HG03066 (cell line): ENCODE measurements at regions not wholly inside any gene's neighbourhood (a gene's known extent, or its start where the extent isn't known, plus 50 kb on each side); places are given as distances from the start of the nearest gene placed in this dataset.

Source experiments
- ATAC-seq: cut with Tn5 transposase; IDR thresholded peaks from one replicate; pipeline ENCODE4 v1.9.1; 2021; ENCODE audit warnings: low read depth; ENCODE audit not compliant: unreplicated experiment

DNA sequence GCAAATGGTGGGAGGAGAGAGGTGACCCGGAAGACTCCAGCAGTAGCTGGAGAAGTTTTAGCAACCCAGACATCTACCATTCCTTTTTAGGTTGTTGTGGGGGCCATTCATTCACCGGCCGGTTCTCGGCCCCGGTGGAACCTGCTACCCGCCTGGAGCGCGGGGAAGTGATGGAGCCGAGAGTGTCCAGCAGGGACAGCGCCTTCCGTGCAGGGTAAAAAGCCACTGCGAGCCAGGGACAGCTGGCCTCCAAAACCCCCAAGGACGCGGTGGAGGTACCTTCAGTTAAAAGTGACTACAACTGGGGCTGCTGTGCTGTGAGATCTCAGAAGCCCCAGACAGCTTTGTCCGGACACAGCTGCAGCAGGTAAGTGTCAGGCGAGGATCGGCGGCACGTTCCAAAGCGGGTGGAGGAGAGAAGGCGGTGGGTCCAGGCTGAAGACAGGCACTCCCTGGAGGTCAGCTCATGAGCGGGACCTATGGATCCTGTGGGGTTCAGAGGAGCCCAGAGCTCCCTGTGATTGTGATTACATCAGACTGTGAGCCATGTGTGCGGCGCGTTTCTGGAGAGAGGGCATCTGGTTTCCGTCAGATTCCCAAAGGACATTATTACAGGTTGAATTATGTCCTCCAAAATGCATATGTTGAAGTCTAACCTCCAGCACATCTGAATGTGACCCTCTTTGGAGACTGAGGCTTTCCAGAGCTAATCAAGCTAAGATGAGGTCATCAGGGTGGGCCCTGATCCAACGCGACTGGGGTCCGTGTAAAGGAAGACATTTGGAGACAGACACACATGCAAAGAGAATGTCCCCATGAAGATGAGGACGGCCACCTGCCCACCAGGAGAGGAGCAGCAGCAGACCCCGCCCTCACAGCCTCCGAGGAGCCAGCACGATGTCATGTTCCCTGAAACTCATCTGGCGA is 276.3 kb downstream of the EIPR1 start:
- ATAC-seq: no peak

DNA sequence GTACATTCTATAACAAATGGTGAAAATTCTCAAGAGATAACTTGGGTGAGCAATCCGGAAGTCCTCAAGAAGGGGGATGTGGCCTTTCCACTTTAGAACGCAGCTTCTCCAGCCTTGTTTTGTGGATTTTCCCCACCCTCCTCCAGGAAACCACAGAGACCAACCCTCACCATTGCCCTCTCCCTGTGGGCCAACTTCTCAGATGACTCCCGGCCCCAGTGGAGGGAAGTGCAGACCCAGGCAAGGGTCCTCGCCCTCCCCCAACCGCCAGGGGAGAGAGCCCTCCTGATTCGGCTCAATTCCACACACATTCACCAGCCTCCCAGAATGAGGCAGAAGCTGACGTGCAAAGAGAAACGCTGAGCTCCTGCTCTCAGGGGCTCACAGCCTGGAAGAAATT is 277.2 kb downstream of the EIPR1 start:
- ATAC-seq: no peak

DNA sequence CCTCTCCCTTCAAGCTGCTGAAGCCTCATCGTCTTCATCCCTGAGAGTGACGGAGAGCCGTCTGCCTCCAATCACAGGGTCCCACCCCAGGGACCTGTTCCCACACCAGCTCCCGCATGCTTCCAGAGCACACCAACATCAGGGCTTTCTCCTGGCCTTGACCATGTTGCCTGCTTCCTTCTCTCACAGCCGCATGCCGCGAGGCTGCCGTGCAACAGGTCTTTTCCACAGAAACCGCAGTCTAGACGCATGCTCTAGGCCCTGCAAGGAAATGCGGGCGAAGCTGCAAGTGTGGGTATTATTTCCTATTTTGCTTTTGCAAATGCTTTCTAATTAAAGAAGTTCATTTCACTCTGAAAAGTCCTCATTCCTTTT is 277.8 kb downstream of the EIPR1 start:
- ATAC-seq: no peak

DNA sequence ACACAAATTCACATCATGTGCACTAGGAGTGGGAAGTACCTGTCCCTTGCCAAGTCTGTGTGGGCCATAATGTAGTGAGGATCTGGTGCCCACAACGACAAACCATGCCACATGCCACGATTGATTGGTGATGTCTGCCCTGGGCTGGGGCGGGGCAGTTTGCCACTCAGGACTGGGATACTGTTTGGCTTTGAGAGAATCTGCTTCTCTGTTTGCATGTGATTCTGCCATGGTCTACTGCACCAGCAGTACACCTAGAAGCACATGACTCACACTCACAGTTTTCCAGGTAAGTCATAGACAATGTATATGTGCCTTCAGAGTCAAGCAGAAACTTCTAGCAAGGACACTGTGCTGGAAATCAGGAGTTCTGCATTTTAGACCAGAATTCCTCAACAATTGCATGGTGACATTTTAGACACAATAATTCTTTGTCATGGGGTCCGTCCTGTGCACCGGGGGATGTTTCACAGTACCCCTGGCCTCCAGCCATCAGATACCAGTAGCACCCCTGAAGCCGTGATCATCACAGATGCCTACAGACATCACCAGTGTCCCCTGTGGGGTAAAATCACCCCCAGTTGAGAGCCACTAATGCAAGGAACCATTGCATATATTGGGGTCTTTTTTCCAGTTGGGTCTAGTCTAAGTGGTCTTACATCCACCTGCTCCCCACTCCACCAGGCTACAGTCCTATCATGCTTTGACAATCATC is 278.3 kb downstream of the EIPR1 start:
- no peak for ATAC-seq

DNA sequence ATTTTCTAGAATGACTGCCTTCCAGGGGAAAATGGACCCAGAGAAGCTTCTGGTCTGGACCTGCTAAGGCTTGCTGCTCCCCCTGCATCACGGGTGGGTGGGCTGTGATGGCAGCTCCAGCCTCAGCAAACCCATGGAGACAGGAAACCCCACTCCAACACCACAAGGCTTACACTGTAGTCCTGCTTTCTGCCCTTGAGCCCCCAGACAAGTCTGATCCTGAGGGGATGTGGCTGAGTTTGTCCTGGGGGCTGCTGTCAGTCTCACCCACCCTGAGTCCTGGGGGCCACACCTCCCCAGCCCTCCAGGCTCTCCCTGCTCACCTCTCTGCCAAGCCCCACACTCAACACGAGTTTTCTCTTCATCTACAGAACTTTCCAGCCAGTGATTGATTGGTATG is 279.4 kb downstream of the EIPR1 start:
- no peak for ATAC-seq

DNA sequence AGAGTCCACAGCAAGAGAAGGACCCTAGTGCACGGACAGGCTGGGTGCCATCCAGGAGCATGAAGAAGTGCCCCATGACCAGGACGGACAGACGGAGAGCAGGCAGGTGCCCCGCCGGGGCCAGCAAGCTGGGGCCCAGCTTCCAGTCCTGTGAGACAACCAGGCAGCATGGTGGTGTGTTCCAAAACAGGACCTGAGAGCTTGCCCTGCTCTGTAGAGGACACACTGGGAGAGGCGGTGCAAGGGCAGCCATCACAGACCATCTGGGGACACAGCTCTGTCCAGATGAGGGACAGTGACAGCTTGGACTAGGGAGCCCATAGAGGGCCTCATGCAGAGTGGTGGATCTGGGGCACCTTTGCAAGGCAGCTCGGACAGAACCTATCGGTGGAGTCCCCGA is 279.8 kb downstream of the EIPR1 start:
- ATAC-seq: no peak

DNA sequence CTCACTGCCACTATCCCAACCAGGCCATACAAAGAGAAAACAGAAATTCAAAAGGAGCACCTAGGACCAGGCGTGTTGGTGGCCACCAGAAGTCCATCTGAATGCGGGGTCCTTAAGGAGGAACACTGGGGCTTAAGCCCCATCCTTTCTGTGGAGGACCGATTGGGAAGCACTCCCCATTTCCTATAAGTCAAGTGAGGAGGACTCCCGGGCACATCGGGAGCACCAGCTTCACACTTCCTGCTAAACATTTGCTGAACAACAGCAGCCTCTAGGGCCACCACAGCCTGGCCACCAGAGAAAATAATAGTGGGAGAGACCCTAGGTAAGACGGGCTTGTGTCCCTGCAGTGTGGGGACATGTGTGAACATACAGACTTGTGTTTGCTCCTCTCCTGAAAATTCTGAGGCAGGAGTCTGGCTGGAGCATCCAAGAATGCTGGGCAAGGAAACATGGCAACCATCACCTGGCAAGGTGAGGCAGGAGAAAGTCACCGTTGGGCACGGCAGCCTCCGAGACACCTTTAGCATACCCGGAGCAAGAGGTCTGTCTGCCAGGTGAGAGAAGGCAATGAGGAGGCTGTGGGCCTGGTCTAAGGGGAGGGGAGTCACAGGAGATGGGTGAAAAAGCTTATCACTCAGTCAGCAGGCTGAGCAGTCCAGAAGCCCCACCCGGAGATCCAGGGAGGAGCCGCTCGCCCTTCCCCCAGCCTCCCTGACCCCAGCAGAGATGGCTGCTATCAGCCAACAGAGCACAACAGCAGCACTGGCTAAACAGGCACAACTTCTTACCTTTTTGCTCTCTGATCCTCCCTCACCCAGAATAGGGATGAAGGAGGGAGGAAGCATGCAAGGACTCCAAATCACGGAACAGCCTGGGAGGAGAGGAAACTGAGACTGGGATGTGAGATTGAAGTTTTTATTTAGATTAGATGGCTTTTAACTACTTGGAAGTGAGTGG is 282.3 kb downstream of the EIPR1 start:
- ATAC-seq: no peak

DNA sequence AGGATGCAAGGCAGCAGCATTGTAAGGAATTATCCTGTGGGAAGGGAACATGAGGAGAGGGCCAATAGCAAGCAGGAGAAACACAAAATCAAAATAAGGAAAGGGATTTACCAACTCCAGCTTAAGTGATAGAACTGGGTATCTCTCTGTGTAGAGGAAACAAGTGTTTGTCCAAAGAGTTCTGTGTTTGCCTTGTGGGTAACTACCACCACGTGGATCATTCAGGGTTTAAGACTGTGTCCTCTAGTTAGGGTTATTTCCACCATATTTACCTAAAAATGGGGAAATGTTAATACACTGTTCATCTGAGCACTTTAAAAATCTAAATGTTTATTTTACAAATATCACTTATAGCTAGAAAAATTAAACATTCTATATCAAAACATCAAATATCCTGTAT is 283.3 kb downstream of the EIPR1 start:
- ATAC-seq: no peak

DNA sequence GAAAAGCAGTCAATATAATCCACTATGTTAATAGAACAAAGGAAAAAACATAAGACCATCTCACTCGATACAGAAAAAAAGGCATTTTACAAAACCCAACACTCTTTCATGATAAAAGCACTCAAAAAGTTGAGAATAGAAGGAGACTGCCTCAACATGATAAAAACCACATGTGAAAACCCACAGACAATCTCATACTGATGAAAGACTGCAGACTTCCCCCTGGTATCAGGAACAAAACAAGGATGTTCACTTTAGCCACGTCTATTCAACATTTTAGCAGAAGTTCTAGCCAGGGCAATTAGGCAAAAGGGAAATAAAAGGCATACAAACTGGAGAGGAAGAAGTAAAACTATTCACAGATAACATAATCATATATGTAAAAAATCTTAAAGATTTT is 285.9 kb downstream of the EIPR1 start:
- no peak for ATAC-seq

DNA sequence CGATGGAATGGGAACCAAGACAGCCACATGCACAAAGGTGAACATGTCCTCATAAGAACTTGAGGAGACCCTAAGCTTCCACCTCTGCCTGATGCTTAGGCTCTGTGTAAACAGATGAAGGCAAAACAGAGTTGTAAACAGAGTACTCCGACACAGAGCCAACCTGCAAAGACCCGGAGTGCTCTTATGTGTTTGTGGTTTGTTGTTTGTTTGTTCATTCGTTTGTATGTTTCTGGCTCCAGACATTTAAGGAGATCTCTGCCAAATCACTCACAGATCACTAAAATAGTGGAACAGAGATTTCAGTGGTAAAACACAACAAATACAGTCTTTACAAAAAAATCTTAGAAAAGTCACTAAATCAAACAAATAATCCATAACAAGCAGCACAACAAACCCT is 294.9 kb downstream of the EIPR1 start:
- no peak for ATAC-seq

DNA sequence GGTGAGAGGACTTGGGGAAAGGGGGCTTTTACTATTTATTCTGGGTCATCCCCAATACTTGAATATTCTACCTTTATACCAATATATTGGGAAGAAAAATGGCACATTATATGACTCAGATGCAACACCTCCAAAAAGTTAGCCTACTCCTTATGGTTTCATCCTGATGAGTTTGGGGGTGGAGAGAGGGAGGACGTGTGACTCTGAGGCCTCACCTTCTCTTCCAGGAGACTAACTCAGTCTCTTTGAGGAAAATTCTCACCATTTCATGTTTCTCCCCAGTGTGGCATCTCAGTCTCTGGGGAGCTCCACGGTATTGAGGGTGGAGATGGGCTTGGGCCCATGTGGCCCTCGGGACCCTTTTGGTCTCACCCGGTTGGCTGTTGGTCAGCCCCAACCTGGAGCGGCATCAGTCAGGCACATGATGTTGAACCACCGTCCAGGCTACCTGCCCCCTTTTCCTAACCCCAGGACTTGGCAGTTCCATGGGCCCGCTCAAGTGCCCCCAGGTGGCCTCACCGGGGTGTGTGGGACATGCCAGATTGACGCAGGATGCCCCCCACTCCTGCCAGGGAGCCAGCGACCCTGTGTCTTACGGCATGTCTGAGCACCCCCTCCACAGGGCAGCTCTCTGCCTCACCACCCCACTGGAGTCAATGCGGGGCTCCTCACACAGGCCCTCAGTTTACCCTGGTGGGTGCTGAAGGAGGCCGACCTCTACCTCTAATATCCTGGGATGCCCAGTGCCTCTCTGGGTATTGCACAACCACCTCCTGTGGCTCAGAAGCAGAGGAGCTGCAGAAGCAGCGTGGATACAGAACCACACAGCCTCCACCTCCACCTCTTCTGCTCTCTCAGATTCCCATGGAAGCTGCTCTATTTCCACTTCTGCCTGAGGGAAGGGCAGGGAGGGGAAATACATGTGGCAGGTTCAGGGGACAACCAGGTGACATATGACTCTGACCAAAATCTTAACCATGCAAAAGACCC is 297.4 kb downstream of the EIPR1 start:
- no peak for ATAC-seq

DNA sequence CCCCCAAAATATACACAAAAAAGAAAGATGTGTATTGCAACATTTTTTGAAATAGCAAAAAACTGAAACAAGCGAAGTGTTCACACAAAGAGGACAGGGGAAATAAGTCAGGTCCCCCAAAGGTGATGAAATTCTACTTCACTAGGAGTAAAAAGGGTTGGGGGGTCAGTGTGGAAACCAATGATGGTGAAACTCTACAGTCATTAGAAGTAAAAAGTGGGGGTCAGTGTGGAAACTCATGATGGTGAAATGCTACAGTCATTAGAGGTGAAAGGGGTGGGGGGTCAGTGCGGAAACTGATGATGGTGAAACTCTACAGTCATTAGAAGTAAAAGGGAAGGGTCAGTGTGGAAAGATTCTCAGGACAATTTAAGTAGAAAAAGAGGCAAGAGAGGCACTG is 298.2 kb downstream of the EIPR1 start:
- ATAC-seq: no peak

DNA sequence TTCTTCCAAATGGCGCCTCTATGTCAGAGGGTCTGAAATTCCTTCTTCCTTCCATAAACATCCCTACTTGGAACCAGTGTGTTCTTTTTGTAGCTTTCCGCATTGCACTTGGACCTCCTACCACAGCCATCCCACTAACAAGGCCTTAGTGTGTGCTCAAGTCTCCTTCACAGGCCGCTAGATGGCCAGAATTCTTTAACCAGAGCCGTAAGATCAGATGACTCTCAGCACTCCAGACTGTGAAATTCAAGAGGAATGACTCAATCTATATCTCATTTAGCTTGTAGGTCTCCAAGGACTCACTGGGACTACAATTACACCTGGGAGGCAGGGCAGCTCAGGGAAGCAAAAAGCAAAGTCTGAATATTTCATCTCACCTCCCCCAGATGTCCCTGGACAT is 298.9 kb downstream of the EIPR1 start:
- ATAC-seq: no peak

DNA sequence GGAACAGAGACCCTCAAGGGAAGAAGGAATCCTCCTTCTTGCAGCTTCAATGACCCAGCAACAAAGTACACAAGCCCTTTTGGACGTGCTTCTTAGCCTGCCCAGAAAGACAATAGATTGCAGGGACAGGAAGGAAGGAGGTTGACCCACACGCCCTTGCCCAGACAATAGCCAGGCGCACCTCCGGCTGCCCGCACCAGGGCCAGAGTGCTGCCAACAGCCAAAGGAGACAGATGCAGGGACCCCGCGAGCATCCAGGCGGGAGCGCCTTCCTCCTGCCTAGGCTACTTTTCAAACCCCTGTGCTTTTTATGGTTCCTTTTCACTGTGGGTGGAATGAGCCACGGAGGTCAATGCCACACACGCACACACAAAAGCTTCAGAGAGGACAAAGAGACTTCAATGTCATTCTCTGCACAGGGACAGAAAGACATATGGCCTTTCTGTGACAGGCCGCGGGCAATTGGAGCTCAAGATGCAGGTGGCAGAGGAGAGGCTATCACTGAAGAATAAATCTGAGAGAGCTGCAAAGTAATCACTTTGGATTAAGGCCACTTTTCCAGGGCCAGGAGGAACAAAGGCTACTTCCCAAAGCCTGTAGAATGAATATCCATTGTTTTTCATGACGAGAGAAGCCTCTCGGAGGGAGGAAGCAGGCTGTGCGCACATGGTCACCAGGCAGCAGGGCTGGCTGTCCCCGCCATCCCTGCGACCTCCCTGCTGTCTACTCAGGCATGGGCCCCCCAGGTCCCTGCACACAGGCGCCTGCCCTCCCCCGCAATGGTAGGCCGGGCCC is 300.6 kb downstream of the EIPR1 start:
- no peak for ATAC-seq

DNA sequence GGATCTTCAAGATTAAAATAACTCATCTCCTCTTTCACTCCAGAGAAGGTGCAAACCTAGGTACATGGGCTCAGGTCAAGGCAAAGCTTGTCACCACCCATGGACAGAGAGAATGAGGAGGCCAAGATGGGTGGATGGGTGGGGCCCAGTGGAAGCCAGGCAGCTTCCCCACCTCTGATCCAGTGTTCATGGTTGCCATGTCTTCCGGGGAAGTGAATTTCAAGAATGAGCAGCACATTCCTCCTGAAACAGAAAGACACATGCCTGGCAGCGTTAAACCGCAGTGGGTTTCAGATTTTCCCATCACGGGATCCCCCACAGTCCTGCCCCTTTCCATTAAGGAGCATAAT is 301.7 kb downstream of the EIPR1 start:
- ATAC-seq: no peak

DNA sequence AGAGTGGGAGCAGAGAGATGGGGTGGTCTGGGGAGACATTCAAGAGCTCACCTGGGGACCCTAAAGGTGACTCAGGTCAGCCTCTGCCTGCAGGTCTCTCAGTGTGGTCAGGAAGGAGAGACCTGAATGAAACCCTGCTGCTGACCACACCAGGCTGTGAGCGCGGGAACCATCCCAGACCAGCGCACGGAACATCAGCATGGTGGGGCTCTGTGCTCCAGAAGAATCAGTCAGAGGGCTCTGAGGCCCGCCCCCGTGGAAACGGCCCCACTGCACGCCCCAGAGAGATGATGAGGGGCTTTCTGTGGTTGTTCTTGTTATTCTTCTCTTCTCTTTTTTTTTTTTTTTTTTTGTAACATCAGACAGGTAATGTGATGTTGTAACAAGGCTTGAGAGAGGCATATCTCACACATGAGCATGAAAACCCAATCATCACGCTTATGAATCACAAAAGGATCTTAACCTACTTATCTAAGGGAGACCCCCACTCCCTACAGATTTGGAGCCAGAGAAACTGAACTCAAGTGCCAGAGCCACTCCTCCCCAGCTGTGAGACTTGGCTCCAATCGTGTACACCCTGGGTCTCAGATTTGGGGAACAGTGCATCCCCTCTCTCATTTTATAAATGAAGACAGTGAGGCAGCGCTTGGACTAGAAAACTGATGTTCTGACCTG is 302.2 kb downstream of the EIPR1 start:
- ATAC-seq: no peak

DNA sequence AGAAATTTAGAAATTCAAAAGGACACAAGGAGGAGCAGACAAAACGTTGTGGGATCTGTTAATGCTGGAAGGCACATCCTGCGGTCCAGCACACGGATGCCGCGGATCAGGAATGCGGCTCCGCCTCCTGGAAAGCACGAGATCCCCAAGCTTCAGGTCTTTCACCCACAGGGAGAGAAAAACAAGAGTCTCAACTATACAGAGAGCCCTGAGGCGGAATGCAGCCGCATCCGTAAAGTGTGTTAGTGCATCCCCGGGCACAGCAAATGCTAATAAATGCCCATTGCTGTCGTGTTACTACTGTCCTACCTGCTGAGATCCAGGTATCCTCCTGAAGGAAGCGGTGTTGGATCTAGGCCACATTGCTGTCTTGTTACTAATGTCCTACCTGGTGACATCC is 303.9 kb downstream of the EIPR1 start:
- ATAC-seq: no peak

DNA sequence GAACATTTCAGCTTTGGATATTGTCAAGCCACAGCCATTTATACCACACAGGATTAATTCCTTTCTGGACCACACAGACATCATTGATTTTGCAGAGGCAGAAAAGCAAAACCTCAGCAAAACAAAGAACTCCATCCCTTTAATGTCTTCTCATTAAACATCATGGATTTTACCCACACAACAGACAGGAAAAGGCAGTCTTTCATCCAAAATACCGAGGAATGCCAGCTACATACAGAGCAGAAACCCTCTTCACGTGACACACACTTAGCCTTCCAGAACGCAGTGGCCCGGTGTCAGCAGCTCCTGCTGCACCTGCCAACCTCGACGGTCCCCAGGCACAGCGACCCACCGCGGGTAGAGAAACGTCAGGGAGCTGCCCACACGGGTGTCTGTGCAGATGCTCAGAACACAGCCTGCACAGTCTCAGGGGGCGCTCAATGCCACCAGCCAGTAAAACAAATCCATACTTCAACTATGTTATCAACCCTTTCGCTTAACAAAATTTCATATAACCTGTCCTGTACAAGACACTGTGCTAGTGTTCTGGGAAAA is 304.5 kb downstream of the EIPR1 start:
- ATAC-seq: no peak
